Fibroblast of villous mesenchyme (primary cell): ENCODE measurements at regions not wholly inside any gene's neighbourhood (a gene's known extent, or its start where the extent isn't known, plus 50 kb on each side); places are given as distances from the start of the nearest gene placed in this dataset.
A peak's percentile ranks its signal among the peaks of the same experiment; 100 is the strongest.
"Not testable (repeated sequence)": the region's sequence is repeated elsewhere in the genome, so short reads cannot be mapped to it uniquely, and the experiment has no call there.

Experiments used
- DNase-seq: peaks from one replicate; pipeline ENCODE4 v3.0.0-alpha.2; 2010; ENCODE audit warnings: low read depth
- H3K4me3 ChIP-seq: 2 replicates; pipeline ENCODE4 v1.5.1; 2011; ENCODE audit warnings: low read depth, mild to moderate bottlenecking, low read length
- CTCF ChIP-seq: IDR thresholded peaks from 2 replicates; pipeline ENCODE4 v1.5.1; 2012; ENCODE audit warnings: low read depth, mild to moderate bottlenecking, low read length; ENCODE audit not compliant: insufficient read depth

GRCh38 chr1:217040711-217041455, 317.7 kb upstream of the ESRRG start:
- DNase-seq, result no peak
- TF ChIP-seq CTCF, result no peak
- no peak overlapping the region for H3K4me3 ChIP-seq

- no peak for TF ChIP-seq CTCF
- H3K4me3 ChIP-seq, result no peak overlapping the region
- no peak for DNase-seq
Measured at GRCh38 chr1:217039926-217040325, 316.7 kb upstream of the ESRRG start.

- not testable (repeated sequence) for DNase-seq, H3K4me3 ChIP-seq
Measured at GRCh38 chr1:217039139-217039538, 315.9 kb upstream of the ESRRG start.

GRCh38 chr1:217036757-217037156, 313.5 kb upstream of the ESRRG start:
- TF ChIP-seq CTCF, result no peak
- DNase-seq, result no peak
- no peak overlapping the region for H3K4me3 ChIP-seq

GRCh38 chr1:217032715-217033367, 309.6 kb upstream of the ESRRG start:
- no peak for DNase-seq
- no peak for TF ChIP-seq CTCF
- H3K4me3 ChIP-seq, result no peak overlapping the region

GRCh38 chr1:217029281-217030157, 306.3 kb upstream of the ESRRG start:
- peak; percentile 13 for DNase-seq
- TF ChIP-seq CTCF, result no peak
- no peak overlapping the region for H3K4me3 ChIP-seq
